UCSD-AML1 (cell line): ENCODE measurements at regions not wholly inside any gene's neighbourhood (a gene's known extent, or its start where the extent isn't known, plus 50 kb on each side); places are given as distances from the start of the nearest gene placed in this dataset.
A peak's percentile ranks its signal among the peaks of the same experiment; 100 is the strongest.
"Not testable (repeated sequence)": the region's sequence is repeated elsewhere in the genome, so short reads cannot be mapped to it uniquely, and the experiment has no call there.

Experiments
- DNase-seq: peaks from one replicate; lab custom pipeline; 2025; ENCODE audit not compliant: unreplicated experiment; lab: John Stamatoyannopoulos, UW

DNA sequence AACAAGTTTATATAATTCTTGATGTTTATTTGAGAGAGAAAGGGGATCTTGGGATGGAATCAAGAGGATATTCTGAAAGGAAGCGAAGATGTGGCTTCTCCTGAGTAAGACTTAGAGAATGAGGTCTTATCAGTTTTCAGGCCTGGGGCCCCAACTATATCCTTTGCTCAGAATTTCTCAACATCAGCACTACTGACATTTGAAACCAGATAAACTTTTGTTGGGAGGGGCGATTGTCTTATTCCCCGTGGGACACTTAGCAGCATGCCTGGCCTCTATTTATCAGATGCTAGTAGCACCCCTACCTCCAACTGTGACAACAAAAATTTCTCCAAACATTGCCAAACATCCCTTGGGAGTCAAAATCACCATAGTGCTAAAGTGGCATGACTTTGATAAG lies 567.7 kb downstream of the MAT2B start:
- DNase-seq: no peak

DNA sequence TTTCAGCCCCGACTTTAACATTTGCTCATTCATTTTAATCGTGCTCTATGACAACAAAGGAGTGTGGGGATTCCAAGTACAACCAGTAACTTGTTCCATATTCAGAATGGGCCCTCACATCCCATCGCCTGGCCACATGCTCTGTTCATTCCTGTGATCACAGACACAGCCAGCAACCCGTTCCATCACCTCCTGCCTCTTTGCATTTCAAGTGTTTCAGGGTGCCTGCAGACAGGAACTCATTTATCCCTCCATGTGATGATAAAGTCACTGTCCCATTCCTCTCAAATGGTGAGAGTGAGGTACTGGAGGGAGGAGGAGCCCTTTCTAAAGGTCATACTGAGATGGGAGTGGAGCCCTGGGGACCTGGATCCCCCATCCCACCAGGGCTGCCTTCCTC lies 571.1 kb downstream of the MAT2B start:
- DNase-seq: no peak

DNA sequence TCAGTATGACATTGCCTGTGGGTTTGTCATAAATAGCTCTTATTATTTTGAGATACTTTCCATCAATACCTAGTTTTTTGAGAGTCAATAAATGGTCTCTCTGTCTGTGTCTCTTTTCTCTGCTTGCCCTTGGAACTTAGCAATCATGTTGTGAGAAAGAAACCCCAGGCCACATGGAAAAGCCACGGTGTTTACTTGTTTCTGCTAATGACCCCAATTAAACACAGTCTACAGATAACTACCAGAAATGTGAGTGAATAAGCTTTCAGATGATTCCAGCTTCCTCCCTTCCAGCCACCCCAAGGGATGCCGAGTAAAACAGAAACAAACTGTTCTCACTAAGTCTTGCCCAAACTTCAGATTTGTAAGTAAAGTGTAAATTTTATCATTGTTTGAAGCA lies 584.9 kb downstream of the MAT2B start:
- DNase-seq: no peak

DNA sequence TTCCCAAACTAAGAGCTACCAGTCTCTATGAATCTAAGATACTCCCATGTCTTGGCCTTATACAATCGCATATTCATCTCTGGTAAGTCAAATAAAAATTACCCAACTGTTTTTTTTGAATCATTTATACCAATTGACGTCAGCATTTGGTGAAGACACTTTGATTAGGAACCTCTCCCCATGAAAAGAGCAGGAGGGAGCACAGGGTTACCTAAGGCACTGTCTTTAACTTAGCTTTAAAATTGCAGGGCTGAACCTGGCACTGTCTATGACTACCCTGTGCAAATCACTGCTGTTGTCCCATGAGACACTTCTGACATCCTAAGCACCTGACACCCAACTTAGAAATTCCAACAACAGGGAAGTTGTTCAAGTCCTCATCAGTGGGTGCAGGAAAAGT lies 586.4 kb downstream of the MAT2B start:
- no peak for DNase-seq

DNA sequence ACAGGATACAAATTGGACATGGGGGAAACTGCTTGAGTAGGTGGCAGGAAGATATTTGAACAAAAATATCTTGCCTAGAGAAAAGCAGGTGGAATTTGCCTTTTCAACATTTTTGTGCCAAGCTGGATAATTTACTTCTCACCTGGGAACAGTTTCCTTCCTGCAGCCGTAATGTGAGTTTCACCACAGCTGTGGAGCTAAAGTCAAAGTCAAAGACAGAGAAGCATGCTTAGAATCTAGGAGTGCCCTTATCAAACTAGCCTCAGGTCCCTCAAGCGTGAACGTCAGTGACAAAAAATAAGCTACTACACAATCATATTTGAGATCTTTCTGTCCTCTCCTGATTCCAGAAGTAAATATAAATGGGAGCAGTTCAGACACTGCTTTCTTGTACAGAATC lies 588.9 kb downstream of the MAT2B start:
- no peak for DNase-seq

DNA sequence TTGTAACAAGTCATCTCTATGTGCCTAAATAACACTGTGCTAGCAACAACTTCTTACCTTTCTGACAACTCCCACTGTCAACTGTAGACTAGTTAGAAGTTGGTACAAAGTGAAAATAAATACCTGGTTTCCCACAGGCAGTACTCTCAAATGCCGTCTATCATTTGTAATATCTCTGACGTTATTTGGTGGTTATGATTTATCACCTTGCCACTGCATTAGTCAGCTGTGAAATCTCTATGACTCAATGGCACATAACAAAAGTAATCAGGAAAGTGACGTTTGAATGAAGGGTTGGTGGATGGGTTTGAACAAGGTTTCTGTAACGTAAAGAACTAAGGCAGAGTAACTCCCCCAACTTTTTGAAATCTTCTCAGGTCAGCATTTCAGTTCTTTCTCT lies 592.3 kb downstream of the MAT2B start:
- no peak for DNase-seq

DNA sequence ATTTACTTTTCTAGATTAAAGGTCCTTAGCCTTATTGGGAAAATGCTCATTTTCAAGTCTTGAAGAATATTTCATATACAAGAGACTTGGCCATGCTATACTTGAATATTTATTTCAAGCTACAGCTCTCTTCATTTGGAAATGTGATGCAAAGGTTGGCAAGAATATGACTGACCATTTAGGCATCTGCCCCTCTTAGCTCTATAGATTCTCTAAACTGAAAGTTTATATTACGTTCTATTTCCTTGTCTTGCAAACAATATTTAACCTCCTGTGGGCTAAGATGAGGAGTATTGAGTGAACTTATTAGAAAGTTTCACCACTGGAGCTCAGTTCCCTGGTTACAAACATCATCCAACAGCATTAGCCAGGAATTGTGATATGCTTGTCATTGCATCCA lies 593.1 kb downstream of the MAT2B start:
- DNase-seq: no peak

DNA sequence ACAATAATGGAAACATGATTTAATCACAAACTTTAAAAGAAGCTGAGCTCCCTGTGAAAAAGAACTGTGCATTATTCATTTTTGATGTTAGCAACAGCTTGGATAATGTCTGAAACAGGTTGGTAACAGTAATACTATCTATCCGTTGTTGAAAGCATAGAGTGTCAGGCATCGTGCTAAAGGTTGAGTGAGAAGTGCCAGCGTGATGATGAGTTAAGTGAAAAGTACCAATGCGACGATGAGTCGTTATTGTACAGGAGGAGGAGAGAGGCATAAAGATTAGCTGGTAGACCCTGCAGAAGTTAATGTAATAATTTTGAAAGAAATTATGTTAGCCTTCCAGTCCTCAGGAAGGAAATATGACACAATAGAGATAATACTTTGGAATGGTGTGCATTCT lies 593.6 kb downstream of the MAT2B start:
- no peak for DNase-seq

DNA sequence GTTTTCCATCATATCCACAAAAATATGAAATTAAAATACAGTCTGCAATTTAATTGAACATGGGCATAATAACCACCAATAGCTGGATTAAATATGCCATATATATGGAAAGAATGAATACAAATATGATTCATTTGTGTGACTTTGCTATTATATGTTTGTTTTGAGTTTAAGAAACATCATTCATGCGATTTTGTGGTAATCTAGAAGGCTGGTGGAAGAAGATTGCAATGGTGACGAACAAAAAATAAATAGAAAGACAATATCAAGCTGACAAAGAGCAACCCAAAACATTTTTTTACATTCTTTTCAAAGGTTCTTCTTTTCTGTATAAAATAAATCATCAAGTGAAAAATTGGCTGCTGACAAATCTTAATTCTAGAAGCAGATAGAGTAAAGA lies 610.0 kb downstream of the MAT2B start:
- no peak for DNase-seq

DNA sequence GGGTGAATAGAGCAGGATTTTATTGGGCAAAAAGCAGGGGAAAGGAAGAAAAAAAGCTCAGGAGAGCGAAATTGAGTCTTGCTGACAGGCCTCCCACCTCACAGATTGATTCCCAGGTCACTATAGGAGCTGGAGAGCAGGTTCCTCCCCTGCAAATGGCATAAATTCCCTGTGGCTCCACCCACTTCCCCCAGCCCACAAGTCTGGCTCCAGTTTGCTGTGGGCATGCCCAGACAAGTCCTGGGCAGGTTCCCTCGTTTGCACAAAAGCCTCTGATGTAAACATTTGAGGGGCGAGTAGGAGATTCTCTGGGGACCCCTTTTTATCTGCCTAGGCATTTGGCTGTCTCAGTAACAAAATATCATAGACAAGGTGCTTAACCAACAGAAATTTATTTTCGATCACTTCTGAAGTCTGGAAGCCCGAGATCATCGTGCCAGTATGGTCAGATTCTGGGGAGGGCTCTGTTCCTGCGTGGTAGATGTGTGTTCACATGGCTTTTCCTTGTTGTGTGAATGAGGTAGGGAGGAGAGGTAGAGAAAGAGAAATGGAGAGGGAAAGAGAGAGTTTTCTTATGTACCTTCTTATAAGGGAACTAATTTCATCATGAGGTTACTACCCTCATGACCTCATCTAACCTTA lies 614.5 kb downstream of the MAT2B start:
- DNase-seq: peak; percentile 42

DNA sequence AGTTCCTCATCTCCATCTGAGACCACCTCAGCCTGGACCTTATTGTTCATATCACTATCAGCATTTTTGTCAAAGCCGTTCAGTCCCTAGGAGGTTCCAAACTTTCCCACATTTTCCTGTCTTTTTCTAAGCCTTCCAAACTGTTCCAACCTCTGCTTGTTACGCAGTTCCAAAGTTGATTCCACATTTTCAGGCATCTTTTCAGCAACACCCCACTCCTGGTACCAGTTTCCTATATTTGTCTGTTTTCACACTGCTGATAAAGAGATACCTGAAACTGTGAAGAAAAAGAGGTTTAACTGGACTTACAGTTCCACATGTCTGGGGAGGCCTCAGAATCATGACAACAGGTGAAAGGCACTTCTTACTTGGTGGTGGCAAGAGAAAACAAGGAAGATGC lies 622.1 kb downstream of the MAT2B start:
- no peak for DNase-seq

DNA sequence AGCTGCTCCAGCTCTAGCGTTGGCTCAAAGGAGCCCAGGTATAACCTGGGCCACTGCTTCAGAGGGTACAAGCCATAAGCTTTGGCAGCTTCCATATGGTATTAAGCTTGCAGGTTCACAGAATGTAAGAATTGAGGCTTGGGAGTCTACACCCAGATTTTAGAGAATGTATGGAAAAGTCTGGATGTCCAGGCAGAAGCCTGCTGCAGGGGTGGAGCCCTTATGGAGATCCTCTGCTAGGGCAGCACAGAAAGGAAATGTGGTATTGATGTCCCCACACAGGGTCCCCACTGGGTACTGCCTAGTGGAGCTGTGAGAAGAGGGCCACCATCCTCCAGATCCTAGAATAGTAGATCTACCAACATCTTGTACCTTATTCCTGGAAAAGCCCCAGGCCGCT lies 626.9 kb downstream of the MAT2B start:
- no peak for DNase-seq

DNA sequence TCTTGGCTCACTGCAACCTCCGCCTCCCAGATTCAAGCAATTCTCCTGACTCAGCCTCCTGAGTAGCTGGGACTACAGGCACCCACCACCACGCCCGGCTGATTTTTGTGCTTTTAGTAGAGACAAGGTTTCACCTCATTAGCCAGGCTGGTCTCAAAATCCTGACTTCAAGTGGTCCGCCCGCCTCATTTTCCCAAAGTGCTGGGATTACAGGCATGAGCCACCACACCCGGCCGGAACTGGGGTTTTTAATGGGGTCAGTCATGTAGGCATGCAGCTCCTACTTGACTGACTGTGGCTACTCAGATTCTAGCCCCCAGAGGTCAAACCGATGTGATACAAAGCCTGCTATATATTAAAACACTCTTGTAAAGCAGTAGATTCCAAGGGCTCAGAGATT lies 631.7 kb downstream of the MAT2B start:
- no peak for DNase-seq

DNA sequence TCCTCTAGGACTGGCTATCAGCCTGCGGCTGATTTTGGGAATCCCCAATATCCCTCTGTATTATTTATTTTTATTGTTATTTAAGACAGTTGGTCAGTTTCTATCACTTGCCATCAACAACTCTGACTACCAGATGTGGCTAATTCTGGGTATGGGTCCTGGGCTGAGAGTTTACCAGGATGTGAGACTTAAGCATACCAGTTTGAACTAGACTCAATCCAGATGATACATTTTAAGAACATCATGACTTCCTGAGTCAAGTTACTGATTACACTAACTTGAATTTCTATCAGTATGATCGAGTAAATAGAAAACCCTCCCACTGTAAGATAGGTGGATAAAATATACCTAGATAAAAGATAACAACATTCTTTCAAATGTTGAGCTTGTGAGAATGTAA lies 634.0 kb downstream of the MAT2B start:
- no peak for DNase-seq

DNA sequence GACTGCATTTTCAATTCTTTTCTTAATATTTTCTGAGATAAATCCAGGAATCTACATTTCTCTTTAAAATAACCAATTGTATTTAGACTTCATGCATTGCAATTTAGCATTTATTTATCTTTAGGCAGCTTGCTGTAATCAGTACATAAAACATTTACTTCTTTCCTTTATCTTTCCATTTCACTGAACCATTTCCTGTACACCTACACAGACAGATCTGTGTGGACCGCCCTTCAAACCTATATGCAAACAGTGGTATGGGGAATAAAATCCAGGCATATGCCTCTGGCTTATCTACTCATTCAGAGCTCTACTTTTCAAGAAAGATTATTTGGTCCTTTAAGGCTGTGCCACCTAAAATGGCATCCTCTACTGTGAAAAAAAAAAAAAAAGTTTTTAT lies 640.0 kb downstream of the MAT2B start:
- no peak for DNase-seq

DNA sequence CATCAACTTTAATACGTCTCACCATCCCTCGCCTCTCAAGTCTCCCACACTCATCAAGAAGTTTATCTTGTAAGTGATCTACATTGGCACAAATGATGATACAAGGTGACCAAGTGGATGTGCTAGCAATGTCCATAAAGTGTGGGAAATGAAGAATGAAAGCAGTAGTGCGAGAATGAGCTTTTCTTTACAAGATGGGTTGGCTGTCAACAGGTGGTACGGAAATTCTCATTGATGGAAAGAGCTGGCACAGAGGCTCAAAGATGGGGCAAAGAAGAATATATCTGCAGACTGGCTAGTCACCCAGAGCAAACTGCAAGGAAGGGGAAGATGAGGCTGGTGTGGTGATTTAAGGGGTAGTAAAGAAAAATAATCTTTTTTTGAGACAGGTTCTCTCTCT lies 640.8 kb downstream of the MAT2B start:
- no peak for DNase-seq

DNA sequence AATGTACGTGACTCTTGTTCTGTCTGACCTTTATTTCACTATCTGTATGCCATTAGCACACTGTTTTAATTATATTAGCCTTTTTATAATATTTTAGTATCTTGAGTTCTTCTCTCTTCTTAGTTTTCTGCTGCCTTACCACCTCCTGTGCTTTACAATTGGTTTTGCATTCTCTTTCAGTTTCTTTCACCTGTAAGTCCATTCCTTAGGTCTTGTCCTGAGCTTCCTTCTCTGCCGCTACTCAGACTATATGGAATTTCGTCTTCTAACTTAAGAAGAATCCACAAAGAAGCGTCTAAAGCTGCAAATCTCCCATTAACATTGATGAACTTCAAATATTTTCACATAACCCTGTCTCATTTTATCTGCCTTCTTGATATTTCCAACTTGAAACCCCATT lies 642.9 kb downstream of the MAT2B start:
- no peak for DNase-seq

DNA sequence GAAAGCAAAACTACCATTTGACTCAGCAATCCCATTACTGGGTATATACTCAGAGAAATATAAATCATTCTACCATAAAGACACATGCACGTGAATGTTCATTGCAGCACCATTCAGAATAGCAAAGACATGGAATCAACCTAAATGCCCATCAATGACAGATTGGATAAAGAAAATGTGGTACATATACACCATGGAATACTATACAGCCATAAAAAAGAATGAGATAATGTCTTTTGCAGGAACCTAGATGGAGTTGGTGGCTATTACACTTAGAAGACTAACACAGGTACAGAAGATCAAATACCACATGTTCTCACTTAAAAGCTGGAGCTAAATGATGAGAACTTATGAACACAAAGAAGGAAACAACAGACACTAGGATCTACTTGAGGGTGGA lies 647.1 kb downstream of the MAT2B start:
- not testable (repeated sequence) for DNase-seq

DNA sequence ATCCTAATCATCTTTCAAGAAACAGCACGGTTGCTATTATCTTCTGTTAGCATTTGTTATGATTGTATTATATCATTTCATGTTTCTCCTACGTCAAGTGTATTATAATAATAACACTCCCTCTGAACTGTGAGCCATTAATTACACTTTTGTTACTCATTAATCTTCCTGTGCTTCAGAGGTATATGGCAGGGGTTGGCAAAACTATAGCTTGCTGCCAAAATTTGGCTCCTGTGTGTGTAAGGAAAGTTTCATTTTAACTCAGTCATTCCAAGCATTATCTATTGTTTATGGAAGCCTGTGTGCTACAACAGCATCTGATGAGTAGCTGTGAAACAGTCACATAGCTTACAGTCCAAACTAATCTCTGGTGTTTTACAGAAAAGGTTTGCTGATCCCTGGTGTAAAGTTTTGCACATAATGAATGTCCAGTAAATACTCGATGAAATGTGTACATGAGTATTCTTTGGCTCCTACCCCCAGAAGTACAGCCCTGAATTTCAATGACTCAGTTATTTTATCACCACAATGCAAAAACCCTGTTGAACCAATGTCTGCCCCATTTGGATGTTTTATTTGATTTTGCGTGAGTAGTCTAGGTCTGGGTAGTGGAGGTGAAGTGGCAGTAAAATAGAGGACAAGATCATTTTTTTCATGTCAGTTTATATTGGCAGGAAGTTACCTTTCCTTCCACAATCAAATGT lies 648.2 kb downstream of the MAT2B start:
- no peak for DNase-seq

DNA sequence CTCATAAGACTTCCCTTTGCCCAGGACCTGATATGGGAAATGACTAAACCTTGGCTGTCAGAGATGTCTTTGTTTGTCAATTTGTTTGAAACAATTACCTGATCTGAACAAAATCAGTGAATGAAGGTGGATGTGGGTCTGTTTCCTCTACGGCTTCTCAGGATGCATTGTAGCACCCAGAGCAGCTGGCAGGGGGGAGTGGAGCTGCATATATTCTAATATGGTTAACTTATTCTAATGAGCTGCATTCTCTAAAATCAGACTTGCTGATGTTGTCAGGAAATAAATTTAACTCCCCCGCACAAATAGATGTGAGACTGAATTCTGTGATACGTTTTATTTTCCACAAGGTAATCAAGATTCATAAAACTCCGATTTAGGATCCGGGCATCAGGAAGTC lies 665.4 kb downstream of the MAT2B start:
- DNase-seq: no peak

DNA sequence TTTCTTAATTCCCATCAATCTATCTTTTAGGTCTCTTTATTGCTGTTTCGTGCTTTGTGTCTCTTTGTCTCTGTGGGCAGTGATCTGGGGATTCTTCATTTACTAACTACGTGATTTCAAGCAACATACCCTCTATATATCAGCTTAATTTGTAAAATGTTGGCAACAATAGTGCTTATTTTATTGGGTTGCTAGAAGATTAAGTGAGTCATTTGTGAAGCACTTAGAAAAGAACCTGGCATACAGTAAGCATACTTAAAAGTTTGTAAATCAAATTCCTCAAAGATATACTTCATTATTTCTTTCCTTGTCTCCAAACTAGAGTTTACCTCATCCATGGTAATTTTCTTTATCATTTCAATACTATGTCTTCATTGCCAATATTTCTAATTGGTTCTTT lies 669.7 kb downstream of the MAT2B start:
- DNase-seq: no peak

DNA sequence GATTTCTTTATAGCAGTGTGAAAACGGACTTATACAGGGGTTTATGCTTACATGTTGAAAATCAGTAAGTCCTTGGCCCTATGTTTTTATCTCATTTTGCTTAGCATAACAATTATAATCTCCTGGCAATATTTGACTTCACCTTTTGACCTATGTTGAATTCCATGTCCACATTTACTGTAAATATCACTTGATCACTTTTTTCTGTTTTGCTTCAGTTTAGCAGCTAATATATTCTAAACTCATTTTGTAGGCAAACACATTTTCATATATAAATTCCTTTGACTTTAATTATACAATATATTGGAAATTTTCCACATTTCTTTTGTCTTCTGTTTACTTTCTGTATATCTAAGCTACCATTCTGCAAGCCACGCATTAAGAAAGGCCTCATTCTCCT lies 674.0 kb downstream of the MAT2B start:
- DNase-seq: no peak

DNA sequence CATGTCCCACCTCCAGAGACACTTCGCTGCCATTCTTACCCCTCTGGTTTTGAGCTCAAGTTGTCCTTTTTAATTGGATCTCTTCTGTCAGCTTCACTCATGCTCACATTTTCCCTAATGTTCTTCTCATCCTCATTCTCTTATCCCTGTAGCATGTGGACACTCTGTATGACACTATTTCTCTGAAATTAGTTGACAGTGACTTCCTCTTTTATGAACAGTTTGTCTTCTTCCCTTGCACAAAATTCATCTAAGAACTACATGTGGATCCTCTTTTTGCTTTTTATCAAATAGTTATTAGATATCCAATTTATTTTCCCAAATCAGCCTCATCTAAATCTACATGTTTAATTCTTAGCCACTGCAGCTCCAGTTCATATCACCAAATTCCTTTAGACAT lies 676.2 kb downstream of the MAT2B start:
- no peak for DNase-seq
